GM12878 (cell line): ENCODE measurements at regions not wholly inside any gene's neighbourhood (a gene's known extent, or its start where the extent isn't known, plus 50 kb on each side); places are given as distances from the start of the nearest gene placed in this dataset.
A peak's percentile ranks its signal among the peaks of the same experiment; 100 is the strongest.

Experiments used
- ATAC-seq: fragments of 200-7000 bp; cut with Tn5 transposase; 3 replicates; pipeline ENCODE4 v1.9.1; 2020; ENCODE audit warnings: mild to moderate bottlenecking, moderate library complexity
- BruUV-seq: library from RNA; stranded (reverse); fragments of 400-500 nt; replicated peaks from 2 replicates; lab custom pipeline; 2021; lab: Mats Ljungman, UMichigan
- CTCF ChIA-PET: fragments of 300-600 bp; sonication (Branson Sonifier 250); formaldehyde crosslinking; extraction: SDS; loops from one replicate; lab custom pipeline; 2021; ENCODE audit warnings: inconsistent platforms; lab: Yijun Ruan, JAX
- POLR2A ChIA-PET: fragments of 350-600 bp; formaldehyde crosslinking; extraction: SDS; loops from one replicate; lab custom pipeline; 2021; ENCODE audit warnings: inconsistent platforms; lab: Charles Lee
- RAD21 ChIA-PET: fragments of 300-600 bp; sonication (Branson Sonifier 250); formaldehyde crosslinking; loops from one replicate; lab custom pipeline; 2023; ENCODE audit warnings: antibody characterized with exemption; ENCODE audit not compliant: unreplicated experiment; lab: Charles Lee
- SMC1A ChIA-PET: fragments of 300-600 bp; sonication (Branson Sonifier 250); formaldehyde crosslinking; loops from one replicate; lab custom pipeline; 2023; ENCODE audit not compliant: unreplicated experiment, uncharacterized antibody; lab: Charles Lee
- DNase-seq: peaks from one replicate; pipeline ENCODE4 v3.0.0-alpha.2; 2011; ENCODE audit warnings: low read depth, low spot score
- FAIRE-seq: peaks from 3 replicates; lab custom pipeline; 2011; peaks lifted over from hg19 to GRCh38; lab: Jason Lieb, UNC
- H2AFZ ChIP-seq: 2 replicates; pipeline ENCODE4 v1.6.0; 2011; ENCODE audit warnings: low read depth, low read length, control low read depth; ENCODE audit not compliant: control insufficient read depth
- H3K27ac ChIP-seq: 2 replicates; pipeline ENCODE4 v1.5.1; 2011; ENCODE audit warnings: control low read depth; ENCODE audit not compliant: control insufficient read depth, insufficient read depth
- H3K27me3 ChIP-seq, 2 experiments: replicated peaks in 1 of 2; 2 replicates each; pipeline versions ENCODE4 v1.6.0 to v1.6.1; 2011; ENCODE audit warnings: low read length in 1 of 2; ENCODE audit not compliant: control insufficient read depth in 2 of 2, insufficient read depth in 2 of 2
- H3K36me3 ChIP-seq, 2 experiments: 2 replicates each; pipeline ENCODE4 v1.5.1; 2011; ENCODE audit warnings: low read length in 1 of 2; ENCODE audit not compliant: control insufficient read depth in 2 of 2, insufficient read depth in 2 of 2
- H3K4me1 ChIP-seq: 2 replicates; pipeline ENCODE4 v1.6.1; 2011; ENCODE audit warnings: mild to moderate bottlenecking, low read length, moderate library complexity, mixed read lengths; ENCODE audit not compliant: control insufficient read depth, insufficient read depth
- H3K4me2 ChIP-seq: 2 replicates; pipeline ENCODE4 v1.6.0; 2011; ENCODE audit warnings: control low read depth; ENCODE audit not compliant: control insufficient read depth, insufficient read depth
- H3K4me3 ChIP-seq: fragments of 200-600 bp; sonication (generic); 2 replicates; pipeline ENCODE4 v1.5.1; 2016
- H3K79me2 ChIP-seq: 2 replicates; pipeline ENCODE4 v1.6.0; 2011; ENCODE audit warnings: low read length; ENCODE audit not compliant: control insufficient read depth, insufficient read depth
- H3K9ac ChIP-seq: 2 replicates; pipeline ENCODE4 v1.8.0; 2011; ENCODE audit warnings: low read length, control low read depth, mixed read lengths; ENCODE audit not compliant: control insufficient read depth, insufficient read depth
- H3K9me3 ChIP-seq: replicated peaks from 3 replicates; pipeline ENCODE4 v1.5.1; 2011; ENCODE audit warnings: mild to moderate bottlenecking, low read length; ENCODE audit not compliant: control insufficient read depth, insufficient read depth
- H4K20me1 ChIP-seq: 2 replicates; pipeline ENCODE4 v1.6.0; 2011; ENCODE audit not compliant: control insufficient read depth, insufficient read depth
- CTCF ChIP-seq, 3 experiments: IDR thresholded peaks in 2 of 3; conservative IDR thresholded peaks in 1 of 3; 2 replicates each; pipeline ENCODE4 v1.5.1; 2011; ENCODE audit warnings: low read depth in 3 of 3, low read length in 3 of 3, mild to moderate bottlenecking in 3 of 3, control low read depth in 2 of 3, moderate library complexity in 2 of 3, inconsistent platforms in 1 of 3, mixed read lengths in 1 of 3; ENCODE audit not compliant: control insufficient read depth in 2 of 3, insufficient read depth in 1 of 3; ENCODE audit errors: extremely low read depth in 1 of 3
- DPF2 ChIP-seq: fragments of 450-650 bp; IDR thresholded peaks from 2 replicates; pipeline ENCODE4 v1.6.1; 2017; ENCODE audit warnings: mild to moderate bottlenecking
- TARDBP ChIP-seq: IDR thresholded peaks from 2 replicates; pipeline ENCODE4 v1.6.1; 2016; ENCODE audit warnings: borderline replicate concordance
- WGBS: methylation state at CpG from one replicate; pipeline ENCODE4 v1.1.6; 2016; ENCODE audit warnings: low lambda C conversion rate; ENCODE audit not compliant: insufficient replicate concordance, insufficient coverage; ENCODE audit errors: missing lambda C conversion rate; 5-methylcytosine and 5-hydroxymethylcytosine counted together
- in situ Hi-C: fragments of 300-500 bp; cut with MboI; formaldehyde crosslinking; loops from 9 replicates; pipeline ENCODE4 v1.14.3; 2018; ENCODE audit warnings: mixed read lengths
- intact Hi-C: fragments of 100-400 bp; cut with micrococcal nuclease; formaldehyde crosslinking; loops from one replicate; pipeline ENCODE4 v1.14.2; 2022; ENCODE audit not compliant: unreplicated experiment

DNA sequence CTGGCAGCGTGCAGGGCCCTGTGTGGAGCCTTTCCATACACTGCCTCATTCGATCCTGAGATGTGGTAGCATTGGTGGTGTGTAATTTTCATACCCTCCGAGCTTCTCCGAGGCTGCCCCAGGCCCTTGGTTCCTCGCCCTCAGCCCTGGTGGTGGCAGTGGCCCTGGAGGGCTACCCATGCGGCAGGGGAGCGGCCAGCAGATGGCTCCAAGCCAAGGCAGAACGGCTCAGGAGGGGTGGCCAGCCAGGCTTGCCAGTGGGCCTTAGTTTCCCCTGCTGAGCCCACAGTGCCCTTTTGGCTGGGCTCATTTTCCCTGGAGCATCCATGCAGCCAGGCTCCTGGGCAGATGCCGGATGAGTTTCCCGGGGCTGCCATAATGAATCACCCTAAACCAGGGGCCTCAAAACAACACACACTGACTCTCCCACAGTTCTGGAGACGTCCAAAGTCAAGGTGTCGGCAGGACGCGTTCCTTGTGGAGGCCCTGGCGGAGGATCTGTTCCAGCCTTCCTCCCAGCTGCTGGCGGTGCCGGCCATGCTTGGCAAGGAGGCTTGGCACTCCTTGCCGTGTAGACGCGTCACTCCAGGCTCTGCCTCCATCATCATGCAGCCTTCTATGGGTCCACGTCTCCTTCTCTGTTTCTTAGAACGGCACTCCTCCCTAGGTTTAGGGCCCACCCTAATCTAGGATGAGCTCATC lies 158.8 kb upstream of the GSE1 start:
- Histone ChIP-seq H3K9me3 (no peaks in the 10 kb centered on the region), H3K79me2 (no peaks in the 10 kb centered on the region), H2AFZ (no peak overlapping the region)
- SMC1A ChIA-PET, result no interaction called here
- BruUV-seq, result no TSS peak
- whole genome bisulfite sequencing, result 46% methylated on average over 22 of the region's 22 CpGs
- in situ Hi-C loops, result no loop called here
- POLR2A ChIA-PET, result no interaction called here
- TF ChIP-seq CTCF (IDR thresholded peaks at IDR 0.05 in 2 of 3, conservative IDR thresholded peaks at IDR 0.05 in 1 of 3; ENCODE audit: control insufficient read depth in 2 of 3, extremely low read depth in 1 of 3, insufficient read depth in 1 of 3, low read depth in 3 of 3, low read length in 3 of 3), result peak in 1 of 3 experiments; percentile 5; a peak in 1 of 6 replicates
- no peak for TF ChIP-seq DPF2
- TF ChIP-seq, all 136 proteins: peak for 1
- intact Hi-C loops, result no loop called here
- Histone ChIP-seq H3K27ac (no peak overlapping the region), H3K4me2 (no peak overlapping the region), H3K27me3 (peaks cover 0 to 9% of the 10 kb centered on the region in 2 experiments; a peak in 2 of 4 replicates), H3K36me3 (no peaks in the 10 kb centered on the region), H3K9ac (no peak overlapping the region), H3K4me3 (no peak overlapping the region), H4K20me1 (no peaks in the 10 kb centered on the region), H3K4me1 (peaks cover 4% of the 10 kb centered on the region)
- ATAC-seq (peak; percentile 61), DNase-seq (no peak), FAIRE-seq (no peak)
- CTCF ChIA-PET, result interaction anchor here (1.0 kb wide), 1 partner anchor 13 kb away, joined by 4 read pairs; no protein-coding TSS in a partner anchor
- RAD21 ChIA-PET, result no interaction called here

- POLR2A ChIA-PET, result interaction anchor here (0.6 kb wide), 1 partner anchor 8 kb away, joined by 11 read pairs; no protein-coding TSS in a partner anchor
- Histone ChIP-seq H4K20me1 (no peaks in the 10 kb centered on the region), H3K27ac (no peak overlapping the region), H3K9me3 (no peaks in the 10 kb centered on the region), H3K4me3 (no peak overlapping the region), H3K36me3 (no peaks in the 10 kb centered on the region), H3K27me3 (peaks cover 6 to 9% of the 10 kb centered on the region in 2 experiments), H2AFZ (no peak overlapping the region), H3K4me1 (no peaks in the 10 kb centered on the region), H3K9ac (no peak overlapping the region), H3K4me2 (no peak overlapping the region), H3K79me2 (no peaks in the 10 kb centered on the region)
- no TSS peak for BruUV-seq
- SMC1A ChIA-PET, result no interaction called here
- ATAC-seq (no peak), DNase-seq (no peak), FAIRE-seq (no peak)
- RAD21 ChIA-PET, result no interaction called here
- intact Hi-C loops, result no loop called here
- CTCF ChIA-PET, result interaction anchor here (1.5 kb wide), 1 partner anchor 261 kb away, joined by 4 read pairs; no protein-coding TSS in a partner anchor
- no peak for TF ChIP-seq TARDBP
- 47% methylated on average over 12 of the region's 12 CpGs for WGBS
- in situ Hi-C loops, result no loop called here
Measured at GRCh38 chr16:85455534-85455933, 157.6 kb upstream of the GSE1 start.
